Astrocyte of the cerebellum (primary cell): ENCODE measurements at regions not wholly inside any gene's neighbourhood (a gene's known extent, or its start where the extent isn't known, plus 50 kb on each side); places are given as distances from the start of the nearest gene placed in this dataset.
"Not testable (repeated sequence)": the region's sequence is repeated elsewhere in the genome, so short reads cannot be mapped to it uniquely, and the experiment has no call there.

Source experiments
- DNase-seq: peaks from one replicate; pipeline ENCODE4 v3.0.0-alpha.2; 2011; ENCODE audit warnings: low read depth
- H3K4me3 ChIP-seq: 2 replicates; pipeline ENCODE4 v1.5.1; 2011; ENCODE audit warnings: mild to moderate bottlenecking, low read depth, low read length, moderate library complexity
- CTCF ChIP-seq: IDR thresholded peaks from 2 replicates; pipeline ENCODE4 v1.5.1; 2012; ENCODE audit warnings: low read length, low read depth, moderate library complexity, mild to moderate bottlenecking; ENCODE audit errors: missing control alignments
- in situ Hi-C: cut with HindIII; loops from 2 replicates; pipeline ENCODE4 v1.10.0; 2017; ENCODE audit warnings: low sequenced_read_pairs

GRCh38 chr11:81203876-81204275, 1529.8 kb downstream of the FAM181B start:
- no peak overlapping the region for H3K4me3 ChIP-seq
- in situ Hi-C loops, result no loop called here
- DNase-seq, result no peak
- no peak for TF ChIP-seq CTCF

GRCh38 chr11:81197396-81197795, 1536.3 kb downstream of the FAM181B start:
- in situ Hi-C loops, result no loop called here
- no peak for DNase-seq
- H3K4me3 ChIP-seq, result no peak overlapping the region
- no peak for TF ChIP-seq CTCF

GRCh38 chr11:81192516-81192915, 1541.1 kb downstream of the FAM181B start:
- TF ChIP-seq CTCF, result no peak
- H3K4me3 ChIP-seq, result no peak overlapping the region
- in situ Hi-C loops, result loop anchor here (5.0 kb wide), 1 partner anchor 75 kb away; no protein-coding TSS in a partner anchor
- no peak for DNase-seq

GRCh38 chr11:81190546-81190945, 1543.1 kb downstream of the FAM181B start:
- DNase-seq, result no peak
- H3K4me3 ChIP-seq, result no peak overlapping the region
- TF ChIP-seq CTCF, result no peak
- in situ Hi-C loops, result loop anchor here (5.0 kb wide), 1 partner anchor 73 kb away; no protein-coding TSS in a partner anchor

- H3K4me3 ChIP-seq, DNase-seq, in situ Hi-C loops: not testable (repeated sequence)
Measured at GRCh38 chr11:81187033-81187432, 1546.6 kb downstream of the FAM181B start.

- in situ Hi-C loops, result no loop called here
- no peak overlapping the region for H3K4me3 ChIP-seq
- no peak for TF ChIP-seq CTCF
Measured at GRCh38 chr11:81174646-81175330, 1558.9 kb downstream of the FAM181B start.

GRCh38 chr11:81165164-81165563, 1568.5 kb downstream of the FAM181B start:
- no peak for DNase-seq
- in situ Hi-C loops, result loop anchor here (5.0 kb wide), 1 partner anchor 48 kb away; no protein-coding TSS in a partner anchor
- no peak for TF ChIP-seq CTCF

More at GRCh38 chr11:81174646-81175330, 1558.9 kb downstream of the FAM181B start:
- no peak for DNase-seq

More at GRCh38 chr11:81165164-81165563, 1568.5 kb downstream of the FAM181B start:
- H3K4me3 ChIP-seq, result no peak overlapping the region
